GM21619 (cell line): ENCODE measurements at regions not wholly inside any gene's neighbourhood (a gene's known extent, or its start where the extent isn't known, plus 50 kb on each side); places are given as distances from the start of the nearest gene placed in this dataset.

Experiments
- ATAC-seq: cut with Tn5 transposase; IDR thresholded peaks from one replicate; pipeline ENCODE4 v1.9.1; 2021; ENCODE audit not compliant: unreplicated experiment

- ATAC-seq = no peak
These were observed 234.7 kb upstream of the SDK2 start for GRCh38 chr17:73878923-73879322.

DNA sequence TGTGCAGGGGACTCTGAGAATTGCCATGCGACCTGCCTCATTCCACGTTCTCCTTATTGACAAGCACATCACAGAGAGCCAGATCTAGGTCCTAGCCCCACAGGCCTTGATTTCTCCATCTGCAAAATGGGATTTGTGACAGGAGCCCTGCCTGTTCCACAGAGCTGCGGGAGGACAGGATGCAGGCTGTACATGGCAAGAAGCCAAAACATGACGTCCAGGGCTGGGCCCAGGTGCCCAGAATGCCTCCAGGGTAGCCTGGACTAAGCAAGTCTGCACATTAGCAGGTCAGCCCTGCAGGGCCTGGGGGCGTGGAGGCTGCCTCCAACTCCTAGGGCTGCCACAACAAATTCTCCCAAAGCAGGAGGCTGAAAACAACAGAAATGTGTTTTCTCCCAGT is 235.7 kb upstream of the SDK2 start:
- ATAC-seq = no peak

- ATAC-seq = no peak
These were observed 238.3 kb upstream of the SDK2 start for GRCh38 chr17:73882590-73882989.

DNA sequence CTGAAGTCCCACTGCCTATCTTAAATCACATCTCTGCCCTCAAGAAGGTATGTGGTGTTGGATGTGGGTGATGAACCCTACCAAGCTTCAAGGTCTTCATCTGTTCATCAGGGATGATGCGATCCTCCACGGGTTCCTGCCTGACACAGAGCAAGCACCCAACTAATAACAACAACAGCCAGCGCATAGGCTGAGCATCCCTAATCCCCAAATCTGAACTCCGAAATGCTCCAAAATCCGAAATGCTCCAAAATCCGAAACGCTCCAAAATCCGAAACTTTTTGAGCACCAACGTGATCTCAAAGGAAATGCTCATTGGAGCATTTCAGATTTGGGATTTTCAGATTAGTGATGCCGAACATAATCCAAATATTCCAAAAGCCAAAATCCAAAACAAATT is 238.9 kb upstream of the SDK2 start:
- ATAC-seq = no peak

DNA sequence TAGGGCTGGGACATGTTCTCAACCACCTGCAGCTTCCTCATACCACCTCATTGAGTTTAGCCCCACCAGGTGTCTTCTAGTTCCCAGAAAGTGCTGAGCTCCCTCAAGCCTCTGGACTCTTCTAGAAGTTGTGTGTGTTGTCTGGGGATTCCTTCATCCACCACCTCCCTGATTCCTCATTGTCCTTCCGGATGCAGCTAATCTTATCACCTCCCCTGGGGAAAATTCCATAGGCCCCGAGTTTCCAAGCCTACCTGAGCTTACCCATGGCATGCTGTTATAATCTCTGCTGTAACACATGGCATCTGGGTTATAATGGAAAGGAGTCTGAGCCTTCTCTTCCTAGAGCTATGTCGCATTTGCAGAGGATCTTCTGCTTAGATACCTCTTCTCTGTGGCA is 243.5 kb upstream of the SDK2 start:
- ATAC-seq = no peak

GRCh38 chr17:73888862-73889261 is 244.6 kb upstream of the SDK2 start:
- ATAC-seq = no peak

DNA sequence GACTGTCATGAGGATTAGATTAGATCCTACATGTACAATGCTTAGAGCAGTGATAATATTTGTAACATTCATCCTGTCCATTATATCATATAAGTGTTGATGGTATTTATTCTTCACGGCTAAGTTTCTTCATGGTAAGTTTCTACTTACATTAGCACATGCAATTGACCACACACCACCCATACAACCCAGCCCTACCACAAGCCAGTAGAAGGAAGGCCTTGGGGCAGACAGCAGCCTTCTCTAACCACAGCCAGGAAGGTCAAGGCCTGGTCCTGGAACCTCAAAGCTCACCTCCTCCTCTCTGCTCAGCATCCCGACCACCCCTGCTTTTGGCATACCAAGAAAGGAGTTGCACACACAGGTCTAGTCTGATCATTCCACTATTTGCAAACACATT is 245.2 kb upstream of the SDK2 start:
- ATAC-seq = no peak

- no peak for ATAC-seq
These were observed 246.7 kb upstream of the SDK2 start for GRCh38 chr17:73890831-73891405.

DNA sequence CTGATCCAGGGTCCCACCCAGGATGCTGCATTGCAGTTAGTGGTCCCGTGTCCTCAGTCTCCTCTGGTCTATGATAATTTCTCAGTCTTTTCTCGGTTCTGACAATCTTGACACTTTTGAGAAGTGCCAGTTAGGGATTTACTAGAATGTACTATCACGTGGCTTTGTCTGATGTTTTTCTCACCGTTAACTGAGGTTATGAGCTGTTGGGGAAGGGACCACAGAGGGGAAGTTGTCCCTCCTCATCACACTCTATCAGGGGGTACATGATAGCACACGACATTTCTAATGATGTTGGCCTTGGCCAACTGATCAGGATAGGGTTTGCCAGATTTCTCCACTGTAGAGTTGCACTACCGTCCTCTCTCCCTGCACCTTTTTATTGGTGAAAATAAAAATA is 250.9 kb upstream of the SDK2 start:
- ATAC-seq = no peak

- ATAC-seq = no peak
These were observed 252.7 kb upstream of the SDK2 start for GRCh38 chr17:73896966-73897365.

- ATAC-seq = no peak
These were observed 255.6 kb upstream of the SDK2 start for GRCh38 chr17:73899839-73900238.

DNA sequence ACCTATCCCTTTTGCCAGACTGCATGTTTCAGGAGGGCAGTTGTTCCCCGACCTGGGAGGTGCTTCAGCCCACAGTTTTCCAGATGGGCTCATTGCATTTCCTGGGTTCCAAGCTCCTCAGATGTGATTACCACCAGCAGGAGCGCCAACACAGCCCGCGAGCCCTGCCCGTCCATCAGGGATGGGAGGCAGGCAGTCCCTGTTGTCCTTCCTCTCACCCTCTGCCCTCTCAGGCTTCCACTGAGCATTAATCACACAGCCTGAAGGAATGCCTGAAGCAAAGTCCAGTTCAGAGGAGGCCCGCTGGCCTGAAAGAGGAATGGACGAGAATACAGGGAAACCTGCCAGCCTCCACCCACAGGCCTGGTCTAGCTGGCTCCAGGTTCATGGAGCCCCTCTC is 256.3 kb upstream of the SDK2 start:
- no peak for ATAC-seq

DNA sequence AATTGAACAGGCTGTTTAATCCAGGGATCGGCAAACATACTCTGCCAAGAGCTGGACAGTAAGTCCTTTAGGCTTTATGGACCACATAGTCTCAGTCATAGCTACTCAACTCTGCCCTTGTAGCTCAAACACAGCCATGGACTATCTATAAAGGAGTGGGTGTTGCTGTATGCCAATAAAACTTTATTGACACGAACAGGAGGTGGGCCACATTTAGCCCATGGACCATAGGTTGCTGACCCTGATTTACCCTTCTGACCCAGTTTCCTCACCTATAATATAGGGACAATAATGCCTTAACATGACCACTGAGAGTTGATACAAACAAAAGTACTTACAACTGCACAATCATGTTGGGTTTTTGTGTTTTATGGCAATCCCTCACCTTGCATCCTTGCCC is 257.0 kb upstream of the SDK2 start:
- ATAC-seq = no peak

GRCh38 chr17:73901661-73902415 is 257.6 kb upstream of the SDK2 start:
- no peak for ATAC-seq

DNA sequence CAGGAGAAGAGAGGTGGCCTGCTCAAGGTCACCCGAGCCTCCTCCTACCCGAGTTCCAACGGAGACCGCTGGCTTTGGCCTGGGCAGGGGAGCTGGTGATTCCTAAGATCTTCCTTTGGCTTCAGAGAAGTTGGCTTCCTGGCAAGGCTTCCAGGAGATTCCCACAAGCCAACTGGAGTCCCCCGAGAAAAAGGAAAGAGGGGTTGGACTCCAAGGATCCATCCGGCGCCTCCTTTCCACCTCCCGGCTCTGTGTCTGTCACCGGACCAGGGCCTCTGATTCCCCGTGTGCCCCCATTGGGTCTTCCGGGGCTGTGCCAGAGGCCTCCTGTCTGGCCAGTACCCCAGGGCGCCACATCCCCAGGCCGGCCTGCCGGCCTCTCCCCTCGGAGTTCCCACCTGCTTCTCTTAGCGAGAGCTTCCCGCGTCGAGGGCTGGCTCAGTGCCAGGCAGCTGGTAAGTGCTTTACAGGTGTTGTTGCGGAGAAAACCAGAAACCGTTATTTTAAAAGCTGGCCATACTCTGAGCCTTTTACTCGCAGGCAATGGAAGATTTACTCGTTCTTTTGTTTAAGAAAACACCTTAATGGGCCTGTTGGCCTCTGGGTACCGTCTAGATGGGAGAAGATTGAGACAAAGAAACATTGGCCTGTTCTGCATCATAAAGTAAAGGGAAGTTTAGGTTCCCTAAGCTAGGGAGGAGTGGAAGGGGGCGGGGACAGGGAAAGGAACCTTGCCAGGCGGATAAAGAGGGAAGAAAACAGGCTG is 258.4 kb upstream of the SDK2 start:
- ATAC-seq = no peak

DNA sequence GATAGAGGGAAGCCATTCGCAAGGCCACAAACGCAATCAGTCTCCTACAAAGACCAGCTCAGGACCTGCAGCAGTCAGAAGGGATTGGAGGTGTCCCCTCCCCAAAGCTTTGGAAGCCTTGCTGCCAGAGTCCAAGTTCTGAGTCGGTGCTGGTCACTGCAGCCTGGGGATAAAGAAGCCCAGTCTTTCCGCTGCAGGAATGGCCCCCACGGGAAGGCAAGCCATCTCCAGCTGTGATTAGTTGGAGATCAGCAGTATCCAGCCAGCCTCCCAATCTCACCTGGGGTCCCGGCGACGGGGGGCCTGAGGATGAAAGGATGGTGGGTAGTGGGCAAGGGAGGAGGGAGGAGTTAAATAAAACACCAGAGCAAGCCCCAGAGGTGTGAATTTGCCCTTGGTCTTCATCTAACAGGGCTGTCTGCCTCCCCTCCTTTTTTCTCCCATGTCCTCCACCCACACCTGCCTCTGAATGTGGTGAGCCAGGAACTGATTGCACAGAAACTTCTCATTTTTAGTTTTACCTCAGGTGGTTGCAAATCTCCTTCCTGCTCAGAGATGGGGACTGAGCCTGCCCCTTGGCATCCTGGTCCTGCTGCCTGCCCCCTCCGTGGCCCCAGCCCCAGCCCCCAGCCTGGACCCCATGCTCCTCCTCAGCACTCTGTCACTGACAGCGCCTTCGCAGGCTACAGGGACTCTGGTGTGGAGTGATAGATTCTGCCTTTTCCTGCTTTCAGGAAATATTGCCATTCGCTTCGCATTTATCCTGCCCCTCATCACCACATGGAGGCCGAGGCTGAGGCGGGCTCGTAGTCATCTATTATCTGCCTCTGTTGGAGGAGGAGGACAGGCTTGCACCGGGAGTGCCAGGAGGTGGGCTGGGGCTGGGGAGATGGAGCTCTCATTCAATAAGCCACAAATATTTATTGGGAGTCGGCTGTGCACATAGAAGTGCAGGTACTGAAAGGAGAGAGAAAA is 262.9 kb upstream of the SDK2 start:
- no peak for ATAC-seq

- ATAC-seq = no peak
These were observed 264.9 kb upstream of the SDK2 start for GRCh38 chr17:73909186-73909585.

GRCh38 chr17:73910206-73910605 is 266.0 kb upstream of the SDK2 start:
- ATAC-seq = no peak

- ATAC-seq = no peak
These were observed 266.7 kb upstream of the SDK2 start for GRCh38 chr17:73910821-73911515.

- no peak for ATAC-seq
These were observed 267.6 kb upstream of the SDK2 start for GRCh38 chr17:73911726-73912372.
